ENCODE measurements at regions not wholly inside any gene's neighbourhood (a gene's known extent, or its start where the extent isn't known, plus 50 kb on each side); places are given as distances from the start of the nearest gene placed in this dataset.

DNA sequence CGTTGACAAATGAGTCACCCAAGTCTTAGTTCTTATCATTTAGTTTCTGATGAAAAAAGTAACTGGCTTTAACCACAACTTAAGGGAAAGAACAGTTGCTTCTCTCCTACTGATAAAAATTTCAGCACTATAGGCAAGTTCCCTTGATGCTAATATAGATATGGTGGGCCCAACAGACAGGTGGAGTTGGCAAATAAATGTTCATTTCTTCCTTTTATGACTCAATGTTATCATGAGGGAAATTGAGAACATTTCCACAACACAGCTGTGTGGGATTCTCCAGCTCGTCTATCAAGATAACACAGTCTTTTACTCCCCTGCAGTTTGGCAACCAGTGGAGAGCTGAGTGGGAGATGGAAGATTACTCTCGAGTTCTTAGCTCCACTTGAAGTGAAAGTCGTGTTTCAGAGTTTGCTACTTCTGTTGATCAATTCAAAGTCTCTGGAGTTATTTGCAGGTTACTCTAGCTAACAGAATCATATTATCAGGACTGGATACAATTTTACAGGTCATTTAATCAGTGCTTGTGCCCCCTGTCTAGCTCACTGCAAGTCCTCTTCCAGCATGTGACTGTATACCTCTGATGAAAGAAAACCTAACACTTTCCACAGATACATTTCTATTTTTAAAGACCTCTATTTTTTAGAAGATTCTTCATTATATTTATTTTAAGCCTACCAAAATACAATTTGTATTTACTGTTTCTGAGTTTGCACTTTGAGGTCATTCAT lies 270.6 kb upstream of the GK2 start:
- TF ChIP-seq, protein P1, sequence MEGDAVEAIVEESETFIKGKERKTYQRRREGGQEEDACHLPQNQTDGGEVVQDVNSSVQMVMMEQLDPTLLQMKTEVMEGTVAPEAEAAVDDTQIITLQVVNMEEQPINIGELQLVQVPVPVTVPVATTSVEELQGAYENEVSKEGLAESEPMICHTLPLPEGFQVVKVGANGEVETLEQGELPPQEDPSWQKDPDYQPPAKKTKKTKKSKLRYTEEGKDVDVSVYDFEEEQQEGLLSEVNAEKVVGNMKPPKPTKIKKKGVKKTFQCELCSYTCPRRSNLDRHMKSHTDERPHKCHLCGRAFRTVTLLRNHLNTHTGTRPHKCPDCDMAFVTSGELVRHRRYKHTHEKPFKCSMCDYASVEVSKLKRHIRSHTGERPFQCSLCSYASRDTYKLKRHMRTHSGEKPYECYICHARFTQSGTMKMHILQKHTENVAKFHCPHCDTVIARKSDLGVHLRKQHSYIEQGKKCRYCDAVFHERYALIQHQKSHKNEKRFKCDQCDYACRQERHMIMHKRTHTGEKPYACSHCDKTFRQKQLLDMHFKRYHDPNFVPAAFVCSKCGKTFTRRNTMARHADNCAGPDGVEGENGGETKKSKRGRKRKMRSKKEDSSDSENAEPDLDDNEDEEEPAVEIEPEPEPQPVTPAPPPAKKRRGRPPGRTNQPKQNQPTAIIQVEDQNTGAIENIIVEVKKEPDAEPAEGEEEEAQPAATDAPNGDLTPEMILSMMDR (IDR thresholded peaks at IDR 0.05; ENCODE audit: poor library complexity), result no peak
- TF ChIP-seq EZH2 (IDR thresholded peaks at IDR 0.05; ENCODE audit: borderline replicate concordance), result no peak

All from hepatocyte (in vitro differentiated cells).